ENCODE measurements at regions not wholly inside any gene's neighbourhood (a gene's known extent, or its start where the extent isn't known, plus 50 kb on each side); places are given as distances from the start of the nearest gene placed in this dataset.

DNA sequence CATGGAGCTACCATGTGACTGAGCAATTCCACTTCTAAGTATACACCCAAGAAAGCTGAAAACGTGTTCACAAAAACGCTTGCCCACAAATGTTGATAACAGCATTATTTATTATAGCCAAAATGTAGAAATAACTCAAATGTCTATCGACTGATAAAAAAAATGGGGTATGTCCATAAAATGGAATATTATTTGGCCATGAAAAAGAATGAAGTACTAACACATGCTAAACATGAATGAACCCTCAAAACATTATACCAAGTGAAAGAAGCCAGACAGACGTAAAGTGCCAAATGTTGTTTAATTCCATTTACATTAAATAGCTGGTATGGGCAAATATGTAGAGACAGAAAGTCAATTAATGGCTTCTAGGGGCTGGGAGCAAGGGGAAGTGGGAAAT lies 184.9 kb upstream of the IRX2 start:
- TF ChIP-seq EZH2 (IDR thresholded peaks at IDR 0.05; ENCODE audit: insufficient read depth, poor library complexity, severe bottlenecking) = no peak
- no peak for TF ChIP-seq EZH2phosphoT487 (IDR thresholded peaks at IDR 0.05; ENCODE audit: insufficient read depth, low read depth)

Data from GM23248 (cell line).